ENCODE measurements at regions not wholly inside any gene's neighbourhood (a gene's known extent, or its start where the extent isn't known, plus 50 kb on each side); places are given as distances from the start of the nearest gene placed in this dataset.

DNA sequence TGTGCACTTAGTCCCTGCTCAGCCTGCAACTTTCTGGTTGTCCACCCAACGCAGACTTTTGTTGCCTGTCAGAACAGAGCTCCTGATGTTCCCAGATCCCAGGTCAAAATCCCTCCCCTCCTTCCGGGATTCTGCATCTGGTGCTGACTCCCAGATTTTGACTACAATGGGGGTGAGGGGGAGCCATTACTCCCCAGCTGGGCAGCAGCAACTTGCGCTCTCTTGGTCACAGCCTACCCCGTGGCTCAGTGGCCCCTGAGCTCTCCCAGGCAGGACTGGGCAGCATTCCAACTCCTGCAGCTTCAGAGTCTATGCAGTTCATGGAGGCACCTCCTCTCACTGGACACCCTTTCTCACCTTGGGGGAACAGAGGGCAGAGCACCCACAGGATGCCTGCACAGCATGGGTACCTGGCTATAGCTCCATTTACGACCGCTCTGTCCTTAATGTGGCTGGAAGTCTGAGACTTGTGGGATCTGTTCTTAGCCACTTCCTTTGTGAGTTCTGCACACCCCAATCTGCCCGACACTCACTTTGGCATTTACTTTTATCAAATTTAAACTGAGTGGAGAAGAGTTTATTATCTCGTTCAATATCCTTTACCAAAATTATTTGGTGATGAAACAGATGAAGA lies 545.5 kb upstream of the MGMT start:
- Histone ChIP-seq H3K79me2 (ENCODE audit: insufficient read depth, low read length) (no peaks in the 10 kb centered on the region), H2AFZ (ENCODE audit: low read depth, low read length) (no peak overlapping the region), H3K36me3 (ENCODE audit: insufficient read depth, low read length) (no peaks in the 10 kb centered on the region), H3K4me3 (ENCODE audit: low read depth in 1 of 2, low read length in 2 of 2) (no peak overlapping the region), H3K9ac (ENCODE audit: low read depth, low read length) (no peak overlapping the region), H3K9me3 (ENCODE audit: insufficient read depth, low read length, severe bottlenecking) (no peaks in the 10 kb centered on the region), H3K27me3 (ENCODE audit: insufficient read depth, low read length, poor library complexity) (no peaks in the 10 kb centered on the region), H3K4me1 (ENCODE audit: insufficient read depth, low read length) (peaks cover 13% of the 10 kb centered on the region), H4K20me1 (ENCODE audit: insufficient read depth, low read length) (no peaks in the 10 kb centered on the region), H3K4me2 (ENCODE audit: insufficient read depth, low read length) (no peak overlapping the region), H3K27ac (ENCODE audit: low read length) (no peak overlapping the region)
- DNase-seq = peak; percentile 20
- peak; percentile 74 for ATAC-seq (ENCODE audit: insufficient read depth, low read depth)
- TF ChIP-seq CTCF (IDR thresholded peaks at IDR 0.05; ENCODE audit: borderline replicate concordance, extremely low read depth, low read length, poor library complexity, severe bottlenecking) (no peak), EZH2 (IDR thresholded peaks at IDR 0.05; ENCODE audit: borderline replicate concordance, low read depth, low read length, severe bottlenecking) (no peak)

DNA sequence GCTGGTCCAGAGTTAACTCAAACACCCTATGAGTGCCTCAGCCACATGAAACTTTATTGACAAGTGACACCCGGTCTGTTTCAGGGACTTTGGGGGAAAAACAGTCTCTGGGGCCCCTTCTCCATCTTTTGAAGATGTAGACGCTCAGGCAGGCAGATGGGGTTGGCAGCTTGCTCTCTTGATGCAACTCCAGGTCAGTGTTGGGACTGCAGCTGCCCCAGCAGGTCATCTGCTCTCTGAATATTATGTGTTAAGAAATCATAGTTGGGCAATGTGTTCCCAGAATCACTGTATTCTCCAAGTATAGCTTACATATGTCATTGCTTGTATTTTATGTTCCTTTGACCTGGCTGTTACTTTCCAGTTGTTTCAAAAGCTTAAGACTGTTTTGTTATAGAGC lies 544.9 kb upstream of the MGMT start:
- H3K4me2 ChIP-seq (ENCODE audit: insufficient read depth, low read length) = no peak overlapping the region
- H3K36me3 ChIP-seq (ENCODE audit: insufficient read depth, low read length) = no peaks in the 10 kb centered on the region
- H3K27ac ChIP-seq (ENCODE audit: low read length) = no peak overlapping the region
- ATAC-seq (ENCODE audit: insufficient read depth, low read depth) (no peak), DNase-seq (no peak)
- H3K4me3 ChIP-seq (ENCODE audit: low read depth in 1 of 2, low read length in 2 of 2) = no peak overlapping the region
- no peaks in the 10 kb centered on the region for H3K79me2 ChIP-seq (ENCODE audit: insufficient read depth, low read length)
- no peaks in the 10 kb centered on the region for H3K27me3 ChIP-seq (ENCODE audit: insufficient read depth, low read length, poor library complexity)
- no peak for TF ChIP-seq EZH2 (IDR thresholded peaks at IDR 0.05; ENCODE audit: borderline replicate concordance, low read depth, low read length, severe bottlenecking)
- no peak for TF ChIP-seq CTCF (IDR thresholded peaks at IDR 0.05; ENCODE audit: borderline replicate concordance, extremely low read depth, low read length, poor library complexity, severe bottlenecking)
- no peak overlapping the region for H2AFZ ChIP-seq (ENCODE audit: low read depth, low read length)
- H3K9me3 ChIP-seq (ENCODE audit: insufficient read depth, low read length, severe bottlenecking) = no peaks in the 10 kb centered on the region
- no peak overlapping the region for H3K9ac ChIP-seq (ENCODE audit: low read depth, low read length)
- H3K4me1 ChIP-seq (ENCODE audit: insufficient read depth, low read length) = peaks cover 13% of the 10 kb centered on the region
- no peaks in the 10 kb centered on the region for H4K20me1 ChIP-seq (ENCODE audit: insufficient read depth, low read length)

DNA sequence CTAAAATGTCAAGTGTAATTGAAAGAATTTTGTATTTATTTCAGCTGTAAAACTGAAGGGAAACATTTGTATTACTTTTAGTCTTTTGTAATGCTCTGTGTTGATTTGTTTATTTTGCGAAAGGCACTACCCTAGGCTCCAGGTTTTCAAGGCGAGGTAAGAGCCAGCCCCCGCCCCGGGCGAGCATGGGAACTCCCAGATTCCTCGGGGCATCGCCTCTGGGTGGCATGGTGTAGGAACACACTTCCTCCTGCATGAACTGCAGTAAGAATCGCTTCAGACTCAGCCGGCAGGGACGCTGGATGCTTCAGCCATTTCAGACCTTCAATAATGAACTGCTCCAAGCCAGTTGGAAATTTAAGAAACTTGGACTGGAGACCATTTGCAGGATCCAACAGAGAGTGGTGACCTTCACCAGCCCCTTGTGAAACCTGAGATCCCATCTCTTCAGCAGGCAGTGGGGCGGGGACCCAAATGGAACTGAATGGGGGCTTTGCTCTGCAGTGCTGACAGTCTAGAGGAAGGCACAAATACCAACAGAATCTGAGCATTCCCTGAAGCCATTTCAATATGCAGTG lies 544.3 kb upstream of the MGMT start:
- Histone ChIP-seq H3K9me3 (ENCODE audit: insufficient read depth, low read length, severe bottlenecking) (no peaks in the 10 kb centered on the region), H3K36me3 (ENCODE audit: insufficient read depth, low read length) (no peaks in the 10 kb centered on the region), H3K27me3 (ENCODE audit: insufficient read depth, low read length, poor library complexity) (no peaks in the 10 kb centered on the region), H3K79me2 (ENCODE audit: insufficient read depth, low read length) (no peaks in the 10 kb centered on the region), H3K27ac (ENCODE audit: low read length) (no peak overlapping the region), H2AFZ (ENCODE audit: low read depth, low read length) (no peak overlapping the region), H3K4me3 (ENCODE audit: low read depth in 1 of 2, low read length in 2 of 2) (no peak overlapping the region), H3K4me2 (ENCODE audit: insufficient read depth, low read length) (no peak overlapping the region), H3K4me1 (ENCODE audit: insufficient read depth, low read length) (peaks cover 13% of the 10 kb centered on the region), H3K9ac (ENCODE audit: low read depth, low read length) (no peak overlapping the region), H4K20me1 (ENCODE audit: insufficient read depth, low read length) (no peaks in the 10 kb centered on the region)
- DNase-seq = no peak
- ATAC-seq (ENCODE audit: insufficient read depth, low read depth) = no peak
- TF ChIP-seq EZH2 (IDR thresholded peaks at IDR 0.05; ENCODE audit: borderline replicate concordance, low read depth, low read length, severe bottlenecking) (no peak), CTCF (IDR thresholded peaks at IDR 0.05; ENCODE audit: borderline replicate concordance, extremely low read depth, low read length, poor library complexity, severe bottlenecking) (no peak)
